Mammary epithelial cell (primary cell): ENCODE measurements at regions not wholly inside any gene's neighbourhood (a gene's known extent, or its start where the extent isn't known, plus 50 kb on each side); places are given as distances from the start of the nearest gene placed in this dataset.

Experiments
- CTCF ChIP-seq, 2 donors: IDR thresholded peaks in 1 of 2; conservative IDR thresholded peaks in 1 of 2; 2 replicates each; pipeline ENCODE4 v1.5.1; 2011 to 2012; ENCODE audit warnings: inconsistent platforms in 2 of 2, low read length in 2 of 2, mild to moderate bottlenecking in 2 of 2, control low read depth in 1 of 2, low read depth in 1 of 2; ENCODE audit not compliant: insufficient read depth in 1 of 2; ENCODE audit errors: extremely low read depth in 1 of 2
- EZH2 ChIP-seq: IDR thresholded peaks from 2 replicates; pipeline ENCODE4 v1.6.1; 2012; ENCODE audit warnings: low read length, inconsistent platforms, borderline replicate concordance

- TF ChIP-seq CTCF (conservative IDR thresholded peaks at IDR 0.05 in 1 of 2, IDR thresholded peaks at IDR 0.05 in 1 of 2; ENCODE audit: extremely low read depth in 1 of 2, insufficient read depth in 1 of 2, low read depth in 1 of 2, low read length in 2 of 2) (no peak), EZH2 (no peak)
Observed at GRCh38 chr2:190584980-190585661, 50.6 kb upstream of the NEMP2 start.
